Activated naive CD8-positive, alpha-beta T cell treated with anti-CD3 and anti-CD28 coated beads, Interleukin-2, amount 50 U/mL, for 24 hours (primary cell): ENCODE measurements at regions not wholly inside any gene's neighbourhood (a gene's known extent, or its start where the extent isn't known, plus 50 kb on each side); places are given as distances from the start of the nearest gene placed in this dataset.
"Not testable (repeated sequence)": the region's sequence is repeated elsewhere in the genome, so short reads cannot be mapped to it uniquely, and the experiment has no call there.

ENCODE experiments used
- ATAC-seq: fragments of 150-1000 bp; cut with Tn5 transposase; one replicate; pipeline ENCODE4 v1.10.0; 2021
- DNase-seq: peaks from one replicate; pipeline ENCODE4 v3.0.0; 2021
- H3K27ac Mint-ChIP-seq: one replicate; pipeline ENCODE4 v1.8.0; 2021; ENCODE audit warnings: mild to moderate bottlenecking, mixed read lengths
- H3K27me3 Mint-ChIP-seq: one replicate; pipeline ENCODE4 v1.8.0; 2021; ENCODE audit warnings: mixed read lengths
- H3K36me3 Mint-ChIP-seq: one replicate; pipeline ENCODE4 v1.8.0; 2021; ENCODE audit warnings: low read depth, mixed read lengths
- H3K4me1 Mint-ChIP-seq: one replicate; pipeline ENCODE4 v1.8.0; 2021; ENCODE audit warnings: mixed read lengths
- H3K4me3 Mint-ChIP-seq: one replicate; pipeline ENCODE4 v1.8.0; 2021; ENCODE audit warnings: mild to moderate bottlenecking, moderate library complexity, mixed read lengths
- H3K9me3 Mint-ChIP-seq: one replicate; pipeline ENCODE4 v1.8.0; 2021; ENCODE audit warnings: mixed read lengths

DNA sequence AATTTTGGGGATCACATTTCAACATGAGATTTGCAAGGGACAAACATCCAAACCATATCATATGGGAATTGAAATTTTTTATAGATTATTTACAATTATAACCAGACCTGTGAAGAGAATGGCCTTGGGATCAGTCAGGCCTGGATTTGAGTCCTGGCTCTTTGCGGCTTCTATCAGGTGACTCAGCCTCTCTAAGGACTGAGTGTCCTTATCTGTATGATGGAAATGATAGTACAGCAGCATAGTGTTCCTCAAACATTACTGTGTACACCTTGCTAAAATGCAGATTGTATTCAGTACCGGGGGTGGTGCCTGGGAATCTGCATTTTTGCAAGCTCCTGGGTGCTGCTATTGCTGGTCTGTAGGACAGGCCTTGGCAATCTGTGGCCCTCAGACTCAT lies 206.7 kb upstream of the PROK2 start:
- H3K27ac Mint-ChIP-seq: no peak overlapping the region
- no peak for ATAC-seq
- peaks cover 7% of the 10 kb centered on the region for H3K4me1 Mint-ChIP-seq
- peaks cover 11% of the 10 kb centered on the region for H3K9me3 Mint-ChIP-seq
- peaks cover 9% of the 10 kb centered on the region for H3K27me3 Mint-ChIP-seq
- no peak overlapping the region for H3K4me3 Mint-ChIP-seq
- peaks cover 2% of the 10 kb centered on the region for H3K36me3 Mint-ChIP-seq
- DNase-seq: no peak

DNA sequence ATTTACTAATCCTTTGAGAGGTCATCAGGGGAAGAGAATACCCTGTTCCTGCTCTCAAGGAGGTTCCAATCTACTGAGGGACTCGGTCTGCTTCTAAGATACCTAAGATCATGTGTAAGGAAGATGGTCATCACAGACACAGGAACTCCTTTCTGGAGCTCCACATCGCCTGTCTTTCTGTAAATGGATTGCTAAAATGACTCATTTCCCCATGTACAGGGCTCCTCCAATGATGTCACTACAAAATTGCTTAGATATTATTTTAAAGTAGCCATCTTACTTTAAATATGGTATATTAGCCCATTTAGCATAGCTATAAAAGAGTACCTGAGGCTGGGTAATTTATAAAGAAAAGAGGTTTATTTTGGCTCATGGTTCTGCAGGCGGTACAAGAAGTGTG lies 206.1 kb upstream of the PROK2 start:
- DNase-seq (no peak), ATAC-seq (no peak)
- Mint-ChIP-seq H3K27me3 (peaks cover 8% of the 10 kb centered on the region), H3K27ac (no peak overlapping the region), H3K36me3 (peaks cover 2% of the 10 kb centered on the region), H3K4me1 (peaks cover 7% of the 10 kb centered on the region), H3K4me3 (no peak overlapping the region), H3K9me3 (peaks cover 11% of the 10 kb centered on the region)

DNA sequence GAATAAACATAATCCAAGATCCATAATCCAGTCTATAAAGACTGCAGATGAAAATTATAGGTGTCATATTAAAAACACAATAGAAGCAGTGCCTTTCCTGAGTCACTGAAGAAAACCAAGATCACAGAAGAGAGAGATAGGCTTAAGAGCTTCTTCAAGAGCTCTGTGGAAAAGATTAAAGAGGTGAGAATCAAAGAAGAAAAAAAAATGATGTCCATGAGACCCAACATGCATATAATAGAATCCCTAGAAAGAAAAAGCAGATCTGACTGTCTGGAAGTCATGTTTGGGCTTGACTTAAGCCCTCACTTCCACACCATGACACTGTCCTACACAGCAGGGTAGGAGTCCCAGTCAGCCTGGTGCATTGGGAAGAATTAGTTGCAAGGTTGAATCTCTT lies 205.6 kb upstream of the PROK2 start:
- DNase-seq: no peak

DNA sequence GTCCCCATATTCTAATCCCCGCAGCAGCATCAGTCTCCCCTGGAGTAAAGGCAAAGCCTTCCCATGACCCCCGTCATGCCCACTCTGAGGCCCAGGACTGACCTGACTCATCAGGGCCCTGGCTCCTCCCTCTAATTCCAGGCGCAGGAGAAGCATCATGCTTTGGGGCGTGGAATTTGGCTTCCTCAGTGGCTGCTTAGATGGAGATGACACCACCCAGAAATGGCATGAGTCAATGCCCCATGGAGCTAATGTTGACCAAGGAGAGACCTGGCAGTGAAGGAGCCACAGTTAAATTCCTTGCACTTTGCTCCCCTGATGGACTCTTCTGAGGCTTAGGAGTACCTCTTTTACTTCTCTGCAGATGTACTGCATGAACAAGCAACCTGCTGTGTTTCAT lies 204.2 kb upstream of the PROK2 start:
- Mint-ChIP-seq H3K27ac (no peak overlapping the region), H3K27me3 (peaks cover 6% of the 10 kb centered on the region), H3K36me3 (peaks cover 2% of the 10 kb centered on the region), H3K4me1 (peaks cover 21% of the 10 kb centered on the region), H3K9me3 (peaks cover 11% of the 10 kb centered on the region), H3K4me3 (no peak overlapping the region)
- ATAC-seq (no peak), DNase-seq (no peak)

More for the DNA sequence above, 205.6 kb upstream of the PROK2 start:
- peaks cover 6% of the 10 kb centered on the region for H3K27me3 Mint-ChIP-seq
- peaks cover 8% of the 10 kb centered on the region for H3K4me1 Mint-ChIP-seq
- H3K4me3 Mint-ChIP-seq: no peak overlapping the region
- peaks cover 11% of the 10 kb centered on the region for H3K9me3 Mint-ChIP-seq
- no peak for ATAC-seq
- H3K27ac Mint-ChIP-seq: no peak overlapping the region
- H3K36me3 Mint-ChIP-seq: peaks cover 2% of the 10 kb centered on the region

DNA sequence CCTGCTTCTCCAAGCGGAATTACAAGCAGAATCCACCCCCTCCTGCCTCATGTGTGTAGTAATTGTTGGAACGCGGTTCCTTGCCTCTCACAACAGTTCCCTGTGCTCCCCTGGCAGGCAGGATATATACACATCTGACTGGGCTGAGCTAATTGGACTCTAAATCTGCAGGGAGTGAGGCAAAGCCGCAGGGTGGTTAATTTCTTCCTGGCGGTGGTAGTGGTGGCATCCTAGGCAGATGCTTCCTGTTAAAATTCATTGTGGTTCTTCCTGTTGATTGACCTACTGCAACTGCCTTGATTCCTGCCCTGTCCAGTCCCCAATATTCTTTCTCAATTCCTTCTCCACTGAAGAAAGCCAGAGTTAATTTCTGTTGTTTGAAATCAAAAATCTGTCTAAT lies 202.9 kb upstream of the PROK2 start:
- peaks cover 2% of the 10 kb centered on the region for H3K27me3 Mint-ChIP-seq
- H3K4me3 Mint-ChIP-seq: no peak overlapping the region
- DNase-seq (no peak), ATAC-seq (no peak)
- H3K27ac Mint-ChIP-seq: no peak overlapping the region
- H3K36me3 Mint-ChIP-seq: no peaks in the 10 kb centered on the region
- peaks cover 6% of the 10 kb centered on the region for H3K9me3 Mint-ChIP-seq
- H3K4me1 Mint-ChIP-seq: peaks cover 27% of the 10 kb centered on the region

DNA sequence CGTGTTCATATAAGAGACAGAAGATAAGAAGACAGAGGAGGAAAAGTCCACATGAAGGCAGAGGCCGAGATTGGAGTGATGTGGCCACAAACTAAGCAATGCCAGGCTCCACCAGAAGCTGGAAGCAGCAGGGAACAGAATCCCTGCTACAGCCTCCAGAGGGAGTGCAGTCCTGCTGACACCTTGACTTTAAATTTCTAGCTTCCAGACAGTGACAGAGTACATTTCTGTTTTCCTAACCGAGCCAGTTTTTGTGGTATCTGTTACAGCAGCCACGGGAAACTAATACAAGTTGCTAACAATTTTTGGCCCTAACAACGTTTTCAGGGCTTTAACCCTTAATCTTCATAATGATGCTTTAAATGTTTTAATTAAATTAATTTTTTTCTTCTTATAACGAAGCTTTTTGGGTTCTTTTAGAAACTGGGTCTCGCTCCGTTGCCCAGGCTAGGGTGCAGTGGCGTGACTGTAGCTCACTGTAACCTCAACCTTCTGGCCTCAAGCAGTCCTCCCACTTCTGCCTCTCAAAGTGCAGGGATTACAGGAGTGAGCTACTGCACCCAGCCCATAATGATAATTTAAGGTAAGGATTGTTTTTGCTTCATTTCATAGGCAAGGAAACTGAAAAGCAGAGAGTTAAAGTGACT lies 202.3 kb upstream of the PROK2 start:
- peaks cover 6% of the 10 kb centered on the region for H3K9me3 Mint-ChIP-seq
- no peak overlapping the region for H3K27ac Mint-ChIP-seq
- peaks cover 33% of the 10 kb centered on the region for H3K4me1 Mint-ChIP-seq
- H3K27me3 Mint-ChIP-seq: peaks cover 2% of the 10 kb centered on the region
- no peak for ATAC-seq
- no peak overlapping the region for H3K4me3 Mint-ChIP-seq
- DNase-seq: no peak
- no peaks in the 10 kb centered on the region for H3K36me3 Mint-ChIP-seq

DNA sequence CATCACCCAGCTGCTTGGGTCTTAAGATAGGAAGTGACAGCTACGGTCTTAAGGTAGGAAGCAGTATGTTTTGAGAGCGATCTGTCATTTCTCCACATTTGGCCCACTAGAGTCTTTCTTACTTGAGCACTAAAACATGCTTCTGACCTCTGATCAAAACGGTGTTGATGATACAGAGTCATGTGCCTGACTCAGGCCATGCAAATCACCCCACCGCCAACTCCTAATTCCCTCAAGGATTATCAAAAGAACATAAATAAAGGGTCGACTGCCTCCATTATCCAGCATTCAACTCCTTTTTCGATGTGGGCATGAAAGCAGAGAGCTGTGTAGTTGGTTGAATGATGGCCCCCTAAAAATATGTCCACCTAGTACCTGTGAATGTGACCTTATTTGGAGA lies 201.7 kb upstream of the PROK2 start:
- ATAC-seq (no peak), DNase-seq (no peak)
- no peak overlapping the region for H3K27ac Mint-ChIP-seq
- no peak overlapping the region for H3K4me3 Mint-ChIP-seq
- peaks cover 37% of the 10 kb centered on the region for H3K4me1 Mint-ChIP-seq
- H3K36me3 Mint-ChIP-seq: no peaks in the 10 kb centered on the region
- H3K9me3 Mint-ChIP-seq: peaks cover 6% of the 10 kb centered on the region
- H3K27me3 Mint-ChIP-seq: peaks cover 2% of the 10 kb centered on the region

DNA sequence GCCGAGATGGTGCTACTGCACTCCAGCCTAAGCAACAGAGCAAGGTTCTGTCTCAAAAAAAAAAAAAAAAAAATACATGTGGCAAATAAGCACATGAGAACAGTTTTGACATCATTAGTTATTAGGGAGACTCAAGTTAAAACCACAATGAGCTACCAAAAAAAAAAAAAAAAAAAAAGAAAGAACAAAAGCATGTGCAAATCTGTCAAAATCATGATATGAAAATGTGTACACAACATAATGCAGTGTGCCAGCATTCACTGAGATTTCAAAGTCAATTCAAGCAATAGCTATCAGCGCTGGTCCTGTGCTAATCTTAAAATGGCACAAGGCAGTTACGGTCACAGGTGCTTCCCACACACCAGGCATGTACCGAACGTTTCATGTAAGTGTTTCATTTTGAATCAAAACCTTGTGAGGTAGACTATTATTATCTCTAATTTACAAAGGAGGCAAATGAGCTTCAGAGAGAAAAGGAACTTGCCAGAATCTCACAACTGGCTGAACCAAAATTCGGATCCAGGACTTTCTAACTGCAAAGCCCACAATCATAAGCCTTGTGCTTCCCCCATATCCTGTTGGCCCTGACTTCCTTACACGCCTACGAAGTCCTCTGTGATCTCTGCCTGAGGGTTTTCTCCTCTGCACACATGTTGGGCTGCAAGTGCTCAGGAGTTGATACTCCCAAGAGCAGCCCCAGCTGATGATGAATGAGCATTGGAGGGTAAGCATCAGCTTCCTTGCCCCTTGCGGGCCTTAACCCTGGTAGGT lies 200.1 kb upstream of the PROK2 start:
- no peak for DNase-seq
- peak overlapping the region; percentile 33 for H3K4me3 Mint-ChIP-seq
- peak; percentile 73 for ATAC-seq

DNA sequence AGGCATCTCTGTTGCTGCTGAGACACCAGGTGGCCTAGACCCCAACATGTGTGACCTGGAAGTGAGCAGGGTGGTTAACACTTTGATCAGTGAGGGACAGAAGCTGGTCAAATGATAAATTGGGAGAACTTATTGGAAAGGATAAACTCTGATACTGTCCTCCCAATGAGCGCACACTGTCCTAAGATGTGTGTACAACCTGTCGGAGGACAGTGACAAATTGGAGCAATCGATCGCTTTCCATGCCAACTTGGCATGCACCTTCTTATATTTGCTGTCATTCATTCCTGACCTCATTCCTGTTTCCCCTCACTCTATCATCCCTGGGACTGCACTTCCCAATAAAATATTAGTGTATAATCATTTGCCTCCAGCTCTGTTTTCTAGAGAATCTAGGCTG lies 198.7 kb upstream of the PROK2 start:
- no peak for ATAC-seq
- Mint-ChIP-seq H3K4me3 (no peak overlapping the region), H3K27ac (peak overlapping the region; percentile 16), H3K36me3 (no peaks in the 10 kb centered on the region), H3K27me3 (peaks cover 12% of the 10 kb centered on the region), H3K4me1 (peaks cover 39% of the 10 kb centered on the region), H3K9me3 (peaks cover 3% of the 10 kb centered on the region)
- no peak for DNase-seq

More for the DNA sequence above, 200.1 kb upstream of the PROK2 start:
- H3K27me3 Mint-ChIP-seq: peaks cover 9% of the 10 kb centered on the region
- H3K4me1 Mint-ChIP-seq: peaks cover 37% of the 10 kb centered on the region
- H3K36me3 Mint-ChIP-seq: no peaks in the 10 kb centered on the region
- peaks cover 3% of the 10 kb centered on the region for H3K9me3 Mint-ChIP-seq
- no peak overlapping the region for H3K27ac Mint-ChIP-seq

DNA sequence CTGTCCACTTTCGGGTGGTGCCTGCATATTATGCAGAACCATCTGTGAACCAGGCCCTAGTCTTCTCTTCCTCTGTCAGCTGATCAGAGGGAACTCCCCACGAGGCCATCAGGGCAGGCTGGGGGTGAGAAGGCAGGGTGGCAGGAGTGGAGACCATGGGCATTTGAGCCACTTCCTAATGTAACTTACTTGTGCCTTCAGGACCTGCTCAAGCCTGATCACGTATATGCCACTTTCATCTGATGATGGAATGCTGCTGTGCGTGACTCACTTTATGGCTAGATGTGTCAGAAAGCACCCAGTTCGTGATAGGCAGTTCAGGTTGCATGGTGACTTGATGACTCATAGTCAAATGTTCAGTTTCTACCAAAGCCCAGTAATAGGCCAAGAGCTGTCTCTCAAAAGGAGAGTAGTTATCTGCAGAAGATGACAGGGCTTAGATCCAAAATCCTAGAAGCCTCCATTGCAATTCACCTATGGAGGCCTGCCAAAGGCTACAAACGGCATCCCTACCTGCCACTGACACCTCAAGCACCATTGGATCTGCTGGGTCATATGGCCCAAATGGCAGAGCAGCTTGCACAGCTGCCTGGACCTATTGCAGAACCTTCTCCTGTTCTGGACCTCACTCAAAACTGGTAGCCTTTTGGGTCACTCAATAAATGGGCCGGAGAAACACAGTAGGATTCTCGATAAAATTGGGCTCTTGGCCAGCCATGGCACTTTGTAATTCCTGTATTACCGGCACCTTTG lies 197.7 kb upstream of the PROK2 start:
- ATAC-seq, H3K36me3 Mint-ChIP-seq, H3K4me3 Mint-ChIP-seq, H3K9me3 Mint-ChIP-seq: not testable (repeated sequence)
- peaks cover 16% of the 10 kb centered on the region for H3K27me3 Mint-ChIP-seq
- H3K27ac Mint-ChIP-seq: peak overlapping the region; percentile 68
- peak; percentile 37 for DNase-seq
- peaks cover 46% of the 10 kb centered on the region for H3K4me1 Mint-ChIP-seq

DNA sequence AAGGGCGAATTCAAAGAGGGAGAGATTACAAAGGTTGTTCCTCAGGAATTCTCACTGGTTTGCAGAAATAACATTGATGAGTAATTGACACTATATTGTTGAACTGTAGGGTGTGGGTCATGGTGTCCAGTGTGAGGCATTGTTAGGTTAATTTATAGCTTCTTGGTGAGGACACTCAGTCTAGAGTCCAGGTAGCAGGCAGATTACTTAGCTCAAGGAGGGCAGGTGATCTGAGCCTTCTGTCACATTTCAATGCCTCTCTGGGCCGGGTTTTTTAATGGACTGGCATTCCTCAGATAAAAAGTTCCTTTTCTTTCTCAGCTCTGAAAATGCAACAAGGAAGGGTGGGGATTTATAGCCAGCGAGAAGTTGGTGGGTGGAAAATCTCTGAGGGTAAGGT lies 194.2 kb upstream of the PROK2 start:
- ATAC-seq (no peak), DNase-seq (no peak)
- H3K27ac Mint-ChIP-seq: no peak overlapping the region
- peaks cover 29% of the 10 kb centered on the region for H3K27me3 Mint-ChIP-seq
- H3K9me3 Mint-ChIP-seq: peaks cover 3% of the 10 kb centered on the region
- H3K4me3 Mint-ChIP-seq: no peak overlapping the region
- H3K4me1 Mint-ChIP-seq: peaks cover 32% of the 10 kb centered on the region
- no peaks in the 10 kb centered on the region for H3K36me3 Mint-ChIP-seq

DNA sequence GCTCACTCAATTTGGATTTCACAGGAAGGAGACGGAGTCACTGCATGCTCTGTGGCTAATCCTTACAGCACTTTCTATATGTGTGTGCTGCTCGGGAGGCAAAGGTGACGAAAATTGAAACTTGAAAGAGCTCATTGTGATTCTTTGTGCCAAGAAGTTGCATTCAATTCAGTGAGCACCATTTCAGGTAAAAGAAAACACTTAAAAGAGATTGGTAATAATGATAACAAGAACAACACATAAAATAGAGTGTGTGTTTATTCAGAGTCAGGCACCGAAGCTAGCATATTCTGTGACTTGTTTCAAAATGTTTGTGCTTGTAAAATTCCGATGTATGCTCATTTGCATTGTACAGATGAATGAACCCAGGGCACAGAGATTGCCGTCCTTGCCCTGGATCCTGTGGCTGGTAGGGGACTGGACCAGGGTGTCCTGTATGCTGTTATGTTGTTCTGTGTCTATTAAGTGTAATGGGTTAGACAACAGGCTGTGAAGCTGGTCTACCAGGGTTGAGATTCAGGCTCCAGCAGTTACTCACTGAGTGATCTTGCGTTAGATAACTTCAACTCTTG lies 193.3 kb upstream of the PROK2 start:
- Mint-ChIP-seq H3K9me3 (peaks cover 3% of the 10 kb centered on the region), H3K27ac (no peak overlapping the region), H3K4me3 (no peak overlapping the region), H3K36me3 (no peaks in the 10 kb centered on the region), H3K27me3 (peaks cover 27% of the 10 kb centered on the region), H3K4me1 (peaks cover 25% of the 10 kb centered on the region)
- peak; percentile 69 for ATAC-seq
- no peak for DNase-seq

DNA sequence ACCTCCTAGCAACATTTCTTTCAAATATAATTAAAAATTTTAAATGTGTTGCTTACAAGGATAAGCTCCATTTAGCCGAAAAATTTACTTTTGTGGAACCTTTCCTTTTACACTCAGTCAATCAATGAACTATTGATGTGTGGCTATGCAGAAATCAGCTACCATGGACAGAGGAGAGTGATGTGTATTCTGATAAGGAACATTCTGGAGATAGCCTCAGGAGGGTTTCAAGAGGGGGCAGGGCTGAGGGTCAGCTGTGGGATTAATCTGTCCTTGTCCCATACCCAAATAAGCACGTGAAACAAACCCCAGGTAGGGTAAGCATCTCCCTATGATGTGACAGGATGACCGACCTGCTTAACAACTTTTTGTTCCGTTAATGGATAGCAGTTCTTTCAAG lies 192.6 kb upstream of the PROK2 start:
- no peak overlapping the region for H3K4me3 Mint-ChIP-seq
- H3K27me3 Mint-ChIP-seq: peaks cover 27% of the 10 kb centered on the region
- H3K27ac Mint-ChIP-seq: no peak overlapping the region
- ATAC-seq (no peak), DNase-seq (no peak)
- no peaks in the 10 kb centered on the region for H3K36me3 Mint-ChIP-seq
- peaks cover 3% of the 10 kb centered on the region for H3K9me3 Mint-ChIP-seq
- H3K4me1 Mint-ChIP-seq: peaks cover 19% of the 10 kb centered on the region

DNA sequence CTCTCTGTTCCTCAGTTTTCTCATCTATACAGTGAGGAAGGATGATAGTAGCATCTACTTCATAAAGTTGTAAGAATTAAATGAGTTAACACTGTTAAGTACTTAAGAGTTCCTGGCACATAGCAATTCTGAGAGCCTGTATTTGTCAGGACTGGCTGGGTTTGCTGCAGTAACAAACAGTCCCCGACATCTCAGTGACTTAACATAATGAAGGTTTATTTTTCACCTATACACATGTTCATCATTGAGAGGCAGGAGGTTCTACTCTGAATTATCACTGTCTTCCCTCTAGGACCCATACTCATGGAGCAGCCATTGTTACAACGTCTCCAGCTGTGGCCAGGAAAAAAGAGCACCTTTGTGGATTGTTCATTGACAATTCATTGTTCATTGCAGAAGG lies 190.6 kb upstream of the PROK2 start:
- peaks cover 27% of the 10 kb centered on the region for H3K27me3 Mint-ChIP-seq
- no peak overlapping the region for H3K27ac Mint-ChIP-seq
- ATAC-seq (no peak), DNase-seq (no peak)
- no peaks in the 10 kb centered on the region for H3K36me3 Mint-ChIP-seq
- H3K9me3 Mint-ChIP-seq: peaks cover under 1% of the 10 kb centered on the region
- no peak overlapping the region for H3K4me3 Mint-ChIP-seq
- H3K4me1 Mint-ChIP-seq: peaks cover 12% of the 10 kb centered on the region
